Erythroblast (primary cell): ENCODE measurements at regions not wholly inside any gene's neighbourhood (a gene's known extent, or its start where the extent isn't known, plus 50 kb on each side); places are given as distances from the start of the nearest gene placed in this dataset.

Source experiments
- GATA1 ChIP-seq: IDR thresholded peaks from 2 replicates; pipeline ENCODE4 v1.6.1; 2011; ENCODE audit warnings: low read depth, mild to moderate bottlenecking, control low read depth, low read length, moderate library complexity
- POLR2A ChIP-seq: IDR thresholded peaks from 2 replicates; pipeline ENCODE4 v1.6.1; 2011; ENCODE audit warnings: mild to moderate bottlenecking, low read length

DNA sequence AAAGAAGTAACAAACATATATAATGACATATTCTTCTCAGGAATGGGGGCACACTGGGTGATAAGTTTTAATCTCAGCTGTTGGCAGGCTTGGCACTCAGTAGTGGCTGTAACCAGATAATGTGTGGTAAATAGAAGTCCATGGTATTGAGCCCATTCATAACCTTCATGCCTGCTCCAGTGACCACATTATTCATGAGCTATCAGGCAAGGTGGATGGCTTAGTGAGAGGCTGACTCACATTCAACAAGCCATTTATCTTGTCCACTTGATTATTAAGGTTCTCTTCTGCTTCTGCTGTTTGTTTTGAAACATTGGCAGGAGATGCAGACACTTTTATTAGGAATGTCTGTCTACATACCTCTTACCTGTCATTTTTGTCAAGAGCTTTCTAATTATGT lies 950.4 kb upstream of the LRFN5 start:
- TF ChIP-seq POLR2A = no peak
- TF ChIP-seq GATA1 = no peak
